Astrocyte (in vitro differentiated cells and primary cell): ENCODE measurements at regions not wholly inside any gene's neighbourhood (a gene's known extent, or its start where the extent isn't known, plus 50 kb on each side); places are given as distances from the start of the nearest gene placed in this dataset.
"Not testable (repeated sequence)": the region's sequence is repeated elsewhere in the genome, so short reads cannot be mapped to it uniquely, and the experiment has no call there.

Experiments
- DNase-seq: peaks from one replicate; pipeline ENCODE4 v3.0.0-alpha.2; 2010; ENCODE audit warnings: low read depth
- FAIRE-seq: peaks from 2 replicates; lab custom pipeline; 2011; peaks lifted over from hg19 to GRCh38; lab: Jason Lieb, UNC
- H2AFZ ChIP-seq: 2 replicates; pipeline ENCODE4 v1.6.0; 2012; ENCODE audit warnings: low read depth, low read length, inconsistent platforms
- H3K27ac ChIP-seq: 2 replicates; pipeline ENCODE4 v1.5.1; 2011; ENCODE audit warnings: low read depth, low read length, inconsistent platforms
- H3K27me3 ChIP-seq: 2 replicates; pipeline ENCODE4 v1.6.0; 2011; ENCODE audit warnings: low read length, inconsistent platforms; ENCODE audit not compliant: insufficient read depth
- H3K36me3 ChIP-seq: 2 replicates; pipeline ENCODE4 v1.5.1; 2011; ENCODE audit warnings: low read length, inconsistent platforms; ENCODE audit not compliant: insufficient read depth
- H3K4me1 ChIP-seq: 2 replicates; pipeline ENCODE4 v1.5.1; 2011; ENCODE audit warnings: low read length, inconsistent platforms; ENCODE audit not compliant: insufficient read depth
- H3K4me2 ChIP-seq: 2 replicates; pipeline ENCODE4 v1.6.0; 2012; ENCODE audit warnings: low read length, inconsistent platforms
- H3K4me3 ChIP-seq: 2 replicates; pipeline ENCODE4 v1.5.1; 2011; ENCODE audit warnings: low read depth, mild to moderate bottlenecking, low read length, inconsistent platforms; ENCODE audit not compliant: insufficient read depth
- H3K79me2 ChIP-seq: 2 replicates; pipeline ENCODE4 v1.6.0; 2012; ENCODE audit warnings: mild to moderate bottlenecking, low read length, inconsistent platforms; ENCODE audit not compliant: insufficient read depth
- H3K9ac ChIP-seq: 2 replicates; pipeline ENCODE4 v1.6.0; 2012; ENCODE audit warnings: mild to moderate bottlenecking, low read length, inconsistent platforms
- H3K9me3 ChIP-seq: 2 replicates; pipeline ENCODE4 v1.5.1; 2012; ENCODE audit warnings: low read depth, mild to moderate bottlenecking, low read length, inconsistent platforms; ENCODE audit not compliant: insufficient read depth
- H4K20me1 ChIP-seq: 2 replicates; pipeline ENCODE4 v1.6.0; 2012; ENCODE audit warnings: low read length, inconsistent platforms; ENCODE audit not compliant: insufficient read depth
- H3K27ac Mint-ChIP-seq: one replicate; pipeline ENCODE4 v1.8.0; 2021; ENCODE audit warnings: mild to moderate bottlenecking, mixed read lengths; ENCODE audit not compliant: unreplicated experiment
- H3K27me3 Mint-ChIP-seq: one replicate; pipeline ENCODE4 v1.8.0; 2021; ENCODE audit warnings: low read depth, mixed read lengths; ENCODE audit not compliant: unreplicated experiment
- H3K36me3 Mint-ChIP-seq: one replicate; pipeline ENCODE4 v1.8.0; 2021; ENCODE audit warnings: low read depth, mixed read lengths; ENCODE audit not compliant: unreplicated experiment
- H3K4me1 Mint-ChIP-seq: one replicate; pipeline ENCODE4 v1.8.0; 2021; ENCODE audit warnings: low read depth, mixed read lengths; ENCODE audit not compliant: unreplicated experiment
- H3K4me3 Mint-ChIP-seq: one replicate; pipeline ENCODE4 v1.8.0; 2021; ENCODE audit warnings: mild to moderate bottlenecking, moderate library complexity, mixed read lengths; ENCODE audit not compliant: unreplicated experiment
- H3K9me3 Mint-ChIP-seq: one replicate; pipeline ENCODE4 v1.8.0; 2021; ENCODE audit warnings: mild to moderate bottlenecking, mixed read lengths; ENCODE audit not compliant: unreplicated experiment
- CTCF ChIP-seq: IDR thresholded peaks from 2 replicates; pipeline ENCODE4 v1.5.1; 2011; ENCODE audit warnings: low read depth, mild to moderate bottlenecking, inconsistent platforms, low read length, moderate library complexity; ENCODE audit not compliant: insufficient read depth
- EZH2 ChIP-seq: IDR thresholded peaks from 2 replicates; pipeline ENCODE4 v1.6.1; 2012; ENCODE audit warnings: mild to moderate bottlenecking, low read length, inconsistent platforms; ENCODE audit not compliant: insufficient read depth

GRCh38 chr15:77870195-77871065 lies 207.1 kb downstream of the TBC1D2B start:
- no peaks in the 10 kb centered on the region for H3K9me3 Mint-ChIP-seq
- TF ChIP-seq EZH2 (no peak), CTCF (peak; percentile 63)
- peak; percentile 68 for FAIRE-seq

DNA sequence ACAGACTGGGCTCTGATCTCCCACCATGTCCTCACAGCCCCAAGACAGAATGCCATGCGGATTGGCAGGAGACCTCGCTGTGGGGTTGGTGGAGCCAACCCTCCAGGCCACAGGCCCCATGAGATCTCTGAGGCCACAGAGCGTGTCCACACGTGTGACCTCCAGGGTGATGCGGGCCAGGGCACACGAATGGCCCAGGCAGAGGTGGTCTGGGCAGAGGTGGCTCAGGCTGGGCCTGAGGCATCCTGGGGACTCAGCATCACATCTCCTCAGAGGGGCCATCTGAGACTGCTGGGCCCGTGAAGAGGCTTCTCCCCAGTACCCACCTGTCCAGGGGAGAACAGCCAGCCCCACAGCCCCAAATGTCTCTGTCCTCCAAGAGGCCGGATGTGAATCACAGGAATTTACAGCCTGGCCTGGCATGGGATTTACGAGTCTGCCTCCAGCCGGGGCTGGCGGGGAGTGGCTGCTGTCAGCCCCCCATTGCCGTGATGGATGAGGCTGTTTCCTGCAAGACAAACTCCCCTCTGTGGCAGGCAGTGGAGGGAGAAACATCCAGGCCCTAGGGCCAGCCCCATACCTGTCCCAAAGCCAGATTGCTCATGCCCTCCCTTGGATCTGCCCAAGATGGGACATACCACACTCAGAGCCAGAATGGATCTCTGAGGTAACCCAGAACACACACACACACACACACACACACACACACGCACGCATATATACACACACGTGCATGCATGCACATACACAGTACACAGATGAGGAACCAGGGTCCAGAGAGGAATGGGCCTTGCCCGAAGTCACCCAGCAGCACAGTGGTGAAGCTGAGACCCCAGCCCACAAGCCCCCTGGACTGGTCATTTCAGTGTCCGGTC lies 208.3 kb downstream of the TBC1D2B start:
- Mint-ChIP-seq H3K27ac (no peak overlapping the region), H3K9me3 (no peaks in the 10 kb centered on the region), H3K4me1 (peaks cover 8% of the 10 kb centered on the region), H3K4me3 (no peak overlapping the region), H3K27me3 (peaks cover 27% of the 10 kb centered on the region), H3K36me3 (no peaks in the 10 kb centered on the region)
- no peaks in the 10 kb centered on the region for H3K79me2 ChIP-seq
- no peaks in the 10 kb centered on the region for H3K36me3 ChIP-seq
- H3K4me1 ChIP-seq: peaks cover 4% of the 10 kb centered on the region
- H2AFZ ChIP-seq: no peak overlapping the region
- no peak overlapping the region for H3K9ac ChIP-seq
- no peak overlapping the region for H3K27ac ChIP-seq
- H4K20me1 ChIP-seq: no peaks in the 10 kb centered on the region
- no peak overlapping the region for H3K4me2 ChIP-seq
- H3K9me3 ChIP-seq: no peaks in the 10 kb centered on the region
- FAIRE-seq (no peak), DNase-seq (peak; percentile 21)
- TF ChIP-seq EZH2 (no peak), CTCF (no peak)
- peaks cover 3% of the 10 kb centered on the region for H3K27me3 ChIP-seq
- no peak overlapping the region for H3K4me3 ChIP-seq

More at GRCh38 chr15:77870195-77871065, 207.1 kb downstream of the TBC1D2B start:
- Mint-ChIP-seq H3K36me3 (no peaks in the 10 kb centered on the region), H3K27ac (no peak overlapping the region), H3K4me1 (peaks cover 2% of the 10 kb centered on the region), H3K4me3 (no peak overlapping the region), H3K27me3 (peaks cover 32% of the 10 kb centered on the region)
- Histone ChIP-seq H2AFZ (no peak overlapping the region), H3K27ac (no peak overlapping the region), H3K9me3 (no peaks in the 10 kb centered on the region), H3K27me3 (peaks cover 3% of the 10 kb centered on the region), H3K79me2 (no peaks in the 10 kb centered on the region), H3K9ac (no peak overlapping the region), H4K20me1 (no peaks in the 10 kb centered on the region), H3K4me1 (peaks cover 4% of the 10 kb centered on the region), H3K4me3 (no peak overlapping the region), H3K4me2 (no peak overlapping the region), H3K36me3 (no peaks in the 10 kb centered on the region)
- DNase-seq: peak; percentile 27

- not testable (repeated sequence) for H3K9ac ChIP-seq, FAIRE-seq, H3K36me3 ChIP-seq, H3K9me3 Mint-ChIP-seq, H3K9me3 ChIP-seq, H3K4me3 Mint-ChIP-seq, H3K36me3 Mint-ChIP-seq, H4K20me1 ChIP-seq, H3K4me3 ChIP-seq, H3K27ac Mint-ChIP-seq, H3K79me2 ChIP-seq, H3K27ac ChIP-seq, H2AFZ ChIP-seq, H3K4me1 ChIP-seq, H3K4me2 ChIP-seq, H3K27me3 ChIP-seq, DNase-seq
- Mint-ChIP-seq H3K4me1 (peaks cover 13% of the 10 kb centered on the region), H3K27me3 (peaks cover 30% of the 10 kb centered on the region)
Observed at GRCh38 chr15:77868048-77868629, 209.4 kb downstream of the TBC1D2B start.
